ENCODE measurements at regions not wholly inside any gene's neighbourhood (a gene's known extent, or its start where the extent isn't known, plus 50 kb on each side); places are given as distances from the start of the nearest gene placed in this dataset.

GRCh38 chr14:82766996-82767395 lies 1233.3 kb upstream of the SEL1L start:
- H3K27ac ChIP-seq (replicated peaks), result no peak overlapping the region
- DNase-seq (ENCODE audit: low read depth in 1 of 2, low spot score in 1 of 2), result no peak
- no peaks in the 10 kb centered on the region for H3K27me3 ChIP-seq (ENCODE audit: insufficient read depth, poor library complexity, severe bottlenecking)
- H3K4me3 ChIP-seq (replicated peaks; ENCODE audit: insufficient read depth, low read length), result no peak overlapping the region
- TF ChIP-seq REST (IDR thresholded peaks at IDR 0.05; ENCODE audit: insufficient replicate concordance, low read depth) (no peak), CTCF (IDR thresholded peaks at IDR 0.05; ENCODE audit: insufficient read depth, low read length) (no peak), GABPA (IDR thresholded peaks at IDR 0.05; ENCODE audit: low read depth) (no peak), SPI1 (IDR thresholded peaks at IDR 0.05; ENCODE audit: borderline replicate concordance, low read depth) (no peak), POLR2AphosphoS5 (IDR thresholded peaks at IDR 0.05; ENCODE audit: low read depth) (no peak)

GRCh38 chr14:82776958-82777357 lies 1243.3 kb upstream of the SEL1L start:
- Histone ChIP-seq H3K27me3 (ENCODE audit: insufficient read depth, poor library complexity, severe bottlenecking) (no peaks in the 10 kb centered on the region), H3K4me3 (replicated peaks; ENCODE audit: insufficient read depth, low read length) (no peak overlapping the region), H3K27ac (replicated peaks) (no peak overlapping the region)
- DNase-seq (ENCODE audit: low read depth in 1 of 2, low spot score in 1 of 2), result no peak
- TF ChIP-seq POLR2AphosphoS5 (IDR thresholded peaks at IDR 0.05; ENCODE audit: low read depth), result no peak
- TF ChIP-seq SPI1 (IDR thresholded peaks at IDR 0.05; ENCODE audit: borderline replicate concordance, low read depth), result no peak
- no peak for TF ChIP-seq CTCF (IDR thresholded peaks at IDR 0.05; ENCODE audit: insufficient read depth, low read length)
- TF ChIP-seq REST (IDR thresholded peaks at IDR 0.05; ENCODE audit: insufficient replicate concordance, low read depth), result no peak
- no peak for TF ChIP-seq GABPA (IDR thresholded peaks at IDR 0.05; ENCODE audit: low read depth)

GRCh38 chr14:82778008-82778590 lies 1244.4 kb upstream of the SEL1L start:
- Histone ChIP-seq H3K27ac (replicated peaks) (no peak overlapping the region), H3K27me3 (ENCODE audit: insufficient read depth, poor library complexity, severe bottlenecking) (no peaks in the 10 kb centered on the region), H3K4me3 (replicated peaks; ENCODE audit: insufficient read depth, low read length) (no peak overlapping the region)
- TF ChIP-seq REST (IDR thresholded peaks at IDR 0.05; ENCODE audit: insufficient replicate concordance, low read depth), result no peak
- TF ChIP-seq CTCF (IDR thresholded peaks at IDR 0.05; ENCODE audit: insufficient read depth, low read length), result no peak
- TF ChIP-seq SPI1 (IDR thresholded peaks at IDR 0.05; ENCODE audit: borderline replicate concordance, low read depth), result no peak
- no peak for TF ChIP-seq GABPA (IDR thresholded peaks at IDR 0.05; ENCODE audit: low read depth)
- no peak for TF ChIP-seq POLR2AphosphoS5 (IDR thresholded peaks at IDR 0.05; ENCODE audit: low read depth)
- no peak for DNase-seq (ENCODE audit: low read depth in 1 of 2, low spot score in 1 of 2)
